ENCODE measurements at regions not wholly inside any gene's neighbourhood (a gene's known extent, or its start where the extent isn't known, plus 50 kb on each side); places are given as distances from the start of the nearest gene placed in this dataset.

DNA sequence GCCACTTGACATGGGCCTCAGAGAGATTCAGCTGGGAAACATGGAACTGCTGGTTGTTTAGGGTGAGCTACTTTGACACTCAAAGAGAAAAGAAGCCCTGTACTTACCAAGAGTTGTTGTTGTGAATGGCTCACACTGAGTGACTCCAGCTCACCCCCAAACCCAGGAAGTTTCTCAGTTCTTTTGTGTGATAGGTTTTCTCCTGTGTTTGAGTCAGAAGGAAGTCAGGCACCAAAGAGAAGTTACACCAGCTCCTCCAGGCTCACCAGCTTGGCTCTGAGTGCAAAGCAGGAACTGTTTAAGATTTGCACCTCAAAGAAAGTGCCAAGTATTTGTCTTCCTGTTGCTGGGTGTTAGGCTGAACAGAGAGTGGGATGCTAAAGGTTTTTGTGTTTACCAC, 111.2 kb upstream of the PROX1 start:
- no peak for DNase-seq
- Histone ChIP-seq H3K79me2 (ENCODE audit: low read length) (no peaks in the 10 kb centered on the region), H2AFZ (ENCODE audit: low read length) (no peak overlapping the region), H3K27ac (ENCODE audit: low read length) (no peak overlapping the region), H3K9me2 (replicated peaks; ENCODE audit: insufficient read depth, low read length) (no peaks in the 10 kb centered on the region), H3K4me3 (ENCODE audit: low read length) (no peak overlapping the region), H3K36me3 (replicated peaks; ENCODE audit: insufficient read depth, low read length) (no peaks in the 10 kb centered on the region), H3K27me3 (replicated peaks; ENCODE audit: insufficient read depth, low read length) (no peaks in the 10 kb centered on the region), H3K9me3 (replicated peaks; ENCODE audit: insufficient read depth, low read length) (no peaks in the 10 kb centered on the region), H3K4me1 (ENCODE audit: low read length) (no peaks in the 10 kb centered on the region), H3K4me2 (ENCODE audit: low read depth, low read length) (no peak overlapping the region), H3K9ac (ENCODE audit: low read length) (no peak overlapping the region), H4K20me1 (ENCODE audit: insufficient read depth, low read length) (no peaks in the 10 kb centered on the region), H3F3A (ENCODE audit: insufficient read depth, low read length) (no peaks in the 10 kb centered on the region)
- TF ChIP-seq, protein P1, sequence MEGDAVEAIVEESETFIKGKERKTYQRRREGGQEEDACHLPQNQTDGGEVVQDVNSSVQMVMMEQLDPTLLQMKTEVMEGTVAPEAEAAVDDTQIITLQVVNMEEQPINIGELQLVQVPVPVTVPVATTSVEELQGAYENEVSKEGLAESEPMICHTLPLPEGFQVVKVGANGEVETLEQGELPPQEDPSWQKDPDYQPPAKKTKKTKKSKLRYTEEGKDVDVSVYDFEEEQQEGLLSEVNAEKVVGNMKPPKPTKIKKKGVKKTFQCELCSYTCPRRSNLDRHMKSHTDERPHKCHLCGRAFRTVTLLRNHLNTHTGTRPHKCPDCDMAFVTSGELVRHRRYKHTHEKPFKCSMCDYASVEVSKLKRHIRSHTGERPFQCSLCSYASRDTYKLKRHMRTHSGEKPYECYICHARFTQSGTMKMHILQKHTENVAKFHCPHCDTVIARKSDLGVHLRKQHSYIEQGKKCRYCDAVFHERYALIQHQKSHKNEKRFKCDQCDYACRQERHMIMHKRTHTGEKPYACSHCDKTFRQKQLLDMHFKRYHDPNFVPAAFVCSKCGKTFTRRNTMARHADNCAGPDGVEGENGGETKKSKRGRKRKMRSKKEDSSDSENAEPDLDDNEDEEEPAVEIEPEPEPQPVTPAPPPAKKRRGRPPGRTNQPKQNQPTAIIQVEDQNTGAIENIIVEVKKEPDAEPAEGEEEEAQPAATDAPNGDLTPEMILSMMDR (IDR thresholded peaks at IDR 0.05; ENCODE audit: low read length) = no peak
- TF ChIP-seq EZH2 (optimal IDR thresholded peaks at IDR 0.05; ENCODE audit: low read depth, low read length) (no peak), EZH2phosphoT487 (IDR thresholded peaks at IDR 0.05; ENCODE audit: low read length) (no peak)

DNA sequence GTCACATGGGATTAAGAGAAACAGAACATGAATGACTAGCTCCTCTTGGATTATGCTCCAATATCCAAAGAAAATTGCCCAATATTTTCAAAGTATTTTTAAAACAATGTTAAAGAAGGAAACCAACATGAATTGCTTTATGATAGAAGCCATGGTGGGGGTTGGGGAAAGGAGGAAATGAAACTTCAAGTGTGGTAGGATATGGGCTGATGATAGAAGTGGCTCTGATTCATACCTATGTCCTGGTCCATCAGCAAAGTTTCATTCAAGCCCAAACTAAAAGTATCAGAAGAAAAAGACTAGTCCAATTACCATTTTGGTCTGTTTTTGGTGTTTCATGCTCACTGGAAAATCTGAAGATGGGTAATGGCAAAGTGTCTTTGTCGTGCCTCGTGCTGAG, 104.2 kb upstream of the PROX1 start:
- Histone ChIP-seq H3K9ac (ENCODE audit: low read length) (no peak overlapping the region), H3K27ac (ENCODE audit: low read length) (no peak overlapping the region), H3K4me1 (ENCODE audit: low read length) (no peaks in the 10 kb centered on the region), H3K36me3 (replicated peaks; ENCODE audit: insufficient read depth, low read length) (no peaks in the 10 kb centered on the region), H3K27me3 (replicated peaks; ENCODE audit: insufficient read depth, low read length) (no peaks in the 10 kb centered on the region), H3K9me2 (replicated peaks; ENCODE audit: insufficient read depth, low read length) (no peaks in the 10 kb centered on the region), H2AFZ (ENCODE audit: low read length) (no peak overlapping the region), H3F3A (ENCODE audit: insufficient read depth, low read length) (no peaks in the 10 kb centered on the region), H3K4me3 (ENCODE audit: low read length) (no peak overlapping the region), H3K4me2 (ENCODE audit: low read depth, low read length) (no peak overlapping the region), H3K79me2 (ENCODE audit: low read length) (no peaks in the 10 kb centered on the region), H4K20me1 (ENCODE audit: insufficient read depth, low read length) (no peaks in the 10 kb centered on the region), H3K9me3 (replicated peaks; ENCODE audit: insufficient read depth, low read length) (no peaks in the 10 kb centered on the region)
- TF ChIP-seq EZH2phosphoT487 (IDR thresholded peaks at IDR 0.05; ENCODE audit: low read length) (no peak), EZH2 (optimal IDR thresholded peaks at IDR 0.05; ENCODE audit: low read depth, low read length) (no peak)
- TF ChIP-seq, protein P1 (IDR thresholded peaks at IDR 0.05; ENCODE audit: low read length) = no peak
- DNase-seq = peak; percentile 10

DNA sequence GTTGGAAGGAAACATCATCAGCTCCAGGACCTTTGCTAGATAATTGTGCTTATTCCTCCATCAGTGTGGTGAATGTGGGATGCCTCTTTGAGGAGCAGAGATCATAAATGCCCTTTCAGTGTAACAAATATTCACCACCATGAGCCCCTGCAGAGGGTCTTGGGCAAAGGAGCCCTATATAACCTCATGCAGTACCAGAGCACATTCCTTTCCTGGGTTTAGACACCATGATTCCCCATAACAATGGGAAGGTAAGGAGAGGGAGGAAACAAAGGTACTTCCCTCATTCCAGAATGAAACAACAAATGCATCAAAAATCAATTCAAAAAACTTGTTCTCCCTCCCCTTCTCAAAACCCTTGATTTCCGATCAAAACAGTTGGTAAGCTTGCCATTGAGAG, 103.4 kb upstream of the PROX1 start:
- no peak for DNase-seq
- Histone ChIP-seq H3K4me2 (ENCODE audit: low read depth, low read length) (no peak overlapping the region), H2AFZ (ENCODE audit: low read length) (no peak overlapping the region), H3K4me3 (ENCODE audit: low read length) (no peak overlapping the region), H4K20me1 (ENCODE audit: insufficient read depth, low read length) (no peaks in the 10 kb centered on the region), H3K27ac (ENCODE audit: low read length) (no peak overlapping the region), H3K9me2 (replicated peaks; ENCODE audit: insufficient read depth, low read length) (no peaks in the 10 kb centered on the region), H3K9me3 (replicated peaks; ENCODE audit: insufficient read depth, low read length) (no peaks in the 10 kb centered on the region), H3F3A (ENCODE audit: insufficient read depth, low read length) (no peaks in the 10 kb centered on the region), H3K9ac (ENCODE audit: low read length) (no peak overlapping the region), H3K27me3 (replicated peaks; ENCODE audit: insufficient read depth, low read length) (no peaks in the 10 kb centered on the region), H3K4me1 (ENCODE audit: low read length) (no peaks in the 10 kb centered on the region), H3K36me3 (replicated peaks; ENCODE audit: insufficient read depth, low read length) (no peaks in the 10 kb centered on the region), H3K79me2 (ENCODE audit: low read length) (no peaks in the 10 kb centered on the region)
- TF ChIP-seq, protein P1 (IDR thresholded peaks at IDR 0.05; ENCODE audit: low read length) = no peak
- TF ChIP-seq EZH2phosphoT487 (IDR thresholded peaks at IDR 0.05; ENCODE audit: low read length) (no peak), EZH2 (optimal IDR thresholded peaks at IDR 0.05; ENCODE audit: low read depth, low read length) (no peak)

Data from MM.1S (cell line).